Astrocyte of the cerebellum (primary cell): ENCODE measurements at regions not wholly inside any gene's neighbourhood (a gene's known extent, or its start where the extent isn't known, plus 50 kb on each side); places are given as distances from the start of the nearest gene placed in this dataset.

ENCODE experiments used
- DNase-seq: peaks from one replicate; pipeline ENCODE4 v3.0.0-alpha.2; 2011; ENCODE audit warnings: low read depth
- H3K4me3 ChIP-seq: 2 replicates; pipeline ENCODE4 v1.5.1; 2011; ENCODE audit warnings: mild to moderate bottlenecking, low read depth, low read length, moderate library complexity
- CTCF ChIP-seq: IDR thresholded peaks from 2 replicates; pipeline ENCODE4 v1.5.1; 2012; ENCODE audit warnings: low read length, low read depth, moderate library complexity, mild to moderate bottlenecking; ENCODE audit errors: missing control alignments
- in situ Hi-C: cut with HindIII; loops from 2 replicates; pipeline ENCODE4 v1.10.0; 2017; ENCODE audit warnings: low sequenced_read_pairs

GRCh38 chr13:112254061-112254818 lies 121.9 kb upstream of the SPACA7 start:
- TF ChIP-seq CTCF: no peak
- no peak overlapping the region for H3K4me3 ChIP-seq
- in situ Hi-C loops: no loop called here
- DNase-seq: no peak

GRCh38 chr13:112254900-112255299 lies 121.3 kb upstream of the SPACA7 start:
- no peak for DNase-seq
- in situ Hi-C loops: no loop called here
- no peak for TF ChIP-seq CTCF
- no peak overlapping the region for H3K4me3 ChIP-seq

- H3K4me3 ChIP-seq: no peak overlapping the region
These were observed 120.5 kb upstream of the SPACA7 start for GRCh38 chr13:112255550-112256120.

GRCh38 chr13:112256716-112257494 lies 119.2 kb upstream of the SPACA7 start:
- DNase-seq: no peak

More at GRCh38 chr13:112255550-112256120, 120.5 kb upstream of the SPACA7 start:
- no peak for DNase-seq
- no peak for TF ChIP-seq CTCF
- in situ Hi-C loops: no loop called here

GRCh38 chr13:112259511-112259910 lies 116.6 kb upstream of the SPACA7 start:
- DNase-seq: no peak
- in situ Hi-C loops: no loop called here
- no peak for TF ChIP-seq CTCF
- no peak overlapping the region for H3K4me3 ChIP-seq

More at GRCh38 chr13:112256716-112257494, 119.2 kb upstream of the SPACA7 start:
- in situ Hi-C loops: no loop called here
- TF ChIP-seq CTCF: no peak
- H3K4me3 ChIP-seq: no peak overlapping the region
